Mesenchymal stem cell (in vitro differentiated cells and primary cell): ENCODE measurements at regions not wholly inside any gene's neighbourhood (a gene's known extent, or its start where the extent isn't known, plus 50 kb on each side); places are given as distances from the start of the nearest gene placed in this dataset.

Experiments used
- DNase-seq: peaks from one replicate; pipeline ENCODE4 v3.0.0-alpha.2; 2013
- H2AFZ ChIP-seq: one replicate; pipeline ENCODE4 v1.6.1; 2013; ENCODE audit warnings: low read depth, mild to moderate bottlenecking, control low read depth, inconsistent platforms, low read length, moderate library complexity
- H2AK5ac ChIP-seq: 2 replicates; pipeline ENCODE4 v1.6.1; 2013; ENCODE audit warnings: low read length, moderate library complexity, mild to moderate bottlenecking, inconsistent platforms; ENCODE audit not compliant: severe bottlenecking
- H2BK120ac ChIP-seq: one replicate; pipeline ENCODE4 v1.6.1; 2013; ENCODE audit warnings: low read depth, mild to moderate bottlenecking, inconsistent platforms, low read length, moderate library complexity
- H2BK12ac ChIP-seq, 2 experiments: one replicate each; pipeline ENCODE4 v1.6.1; 2013; ENCODE audit warnings: inconsistent platforms in 2 of 2, low read length in 2 of 2, mild to moderate bottlenecking in 2 of 2, moderate library complexity in 2 of 2, control low read depth in 1 of 2
- H2BK15ac ChIP-seq: one replicate; pipeline ENCODE4 v1.6.1; 2013; ENCODE audit warnings: mild to moderate bottlenecking, low read depth, inconsistent platforms; ENCODE audit not compliant: poor library complexity, severe bottlenecking
- H2BK5ac ChIP-seq: 2 replicates; pipeline ENCODE4 v1.6.1; 2013; ENCODE audit warnings: low read depth, mild to moderate bottlenecking, low read length, control low read depth, inconsistent platforms; ENCODE audit not compliant: poor library complexity, severe bottlenecking
- H3K14ac ChIP-seq, 2 experiments: one replicate each; pipeline ENCODE4 v1.6.1; 2013; ENCODE audit warnings: inconsistent platforms in 2 of 2, low read length in 2 of 2, control low read depth in 1 of 2, mild to moderate bottlenecking in 1 of 2, moderate library complexity in 1 of 2
- H3K18ac ChIP-seq, 2 experiments: one replicate each; pipeline ENCODE4 v1.6.1; 2013; ENCODE audit warnings: inconsistent platforms in 2 of 2, low read length in 2 of 2, control low read depth in 1 of 2, low read depth in 1 of 2, mild to moderate bottlenecking in 1 of 2
- H3K23ac ChIP-seq, 2 experiments: one replicate each; pipeline ENCODE4 v1.6.1; 2013; ENCODE audit warnings: inconsistent platforms in 2 of 2, low read length in 2 of 2, mild to moderate bottlenecking in 2 of 2, moderate library complexity in 2 of 2, control low read depth in 1 of 2
- H3K27ac ChIP-seq: 2 replicates; pipeline ENCODE4 v1.5.1; 2013; ENCODE audit warnings: mild to moderate bottlenecking, moderate library complexity, low read length, control low read depth, inconsistent platforms; ENCODE audit not compliant: poor library complexity, severe bottlenecking
- H3K27me3 ChIP-seq, 2 experiments: 2 replicates each; pipeline versions ENCODE4 v1.6.1 to v1.7.0; 2013; ENCODE audit warnings: low read length in 2 of 2, mild to moderate bottlenecking in 2 of 2, moderate library complexity in 2 of 2, control low read depth in 1 of 2, inconsistent platforms in 1 of 2; ENCODE audit not compliant: control insufficient read depth in 1 of 2, insufficient read depth in 1 of 2
- H3K36me3 ChIP-seq, 2 experiments: 2 replicates each; pipeline versions ENCODE4 v1.6.1 to v1.7.0; 2013; ENCODE audit warnings: low read length in 2 of 2, control low read depth in 1 of 2, inconsistent platforms in 1 of 2, low read depth in 1 of 2, mild to moderate bottlenecking in 1 of 2; ENCODE audit not compliant: insufficient read depth in 2 of 2, control insufficient read depth in 1 of 2
- H3K4ac ChIP-seq, 2 experiments: one replicate each; pipeline ENCODE4 v1.6.1; 2013; ENCODE audit warnings: inconsistent platforms in 2 of 2, low read length in 2 of 2, mild to moderate bottlenecking in 2 of 2, moderate library complexity in 2 of 2, control low read depth in 1 of 2, low read depth in 1 of 2
- H3K4me1 ChIP-seq: 2 replicates; pipeline ENCODE4 v1.6.1; 2013; ENCODE audit warnings: low read depth, low read length, control low read depth; ENCODE audit not compliant: control insufficient read depth, insufficient read depth
- H3K4me2 ChIP-seq: 2 replicates; pipeline ENCODE4 v1.6.1; 2013; ENCODE audit warnings: low read length, mild to moderate bottlenecking, inconsistent platforms; ENCODE audit not compliant: poor library complexity, severe bottlenecking
- H3K4me3 ChIP-seq, 2 experiments: 2 replicates each; pipeline versions ENCODE4 v1.5.1 to v1.7.0; 2013; ENCODE audit warnings: low read length in 2 of 2, mild to moderate bottlenecking in 2 of 2, control low read depth in 1 of 2, low read depth in 1 of 2; ENCODE audit not compliant: insufficient read depth in 1 of 2
- H3K79me1 ChIP-seq: replicated peaks from 2 replicates; pipeline ENCODE4 v1.6.1; 2013; ENCODE audit warnings: mild to moderate bottlenecking, control low read depth, low read length, inconsistent platforms; ENCODE audit not compliant: poor library complexity, severe bottlenecking
- H3K9ac ChIP-seq: 2 replicates; pipeline ENCODE4 v1.7.0; 2013; ENCODE audit warnings: mild to moderate bottlenecking, low read length, moderate library complexity
- H3K9me3 ChIP-seq: 2 replicates; pipeline ENCODE4 v1.7.0; 2013; ENCODE audit warnings: mild to moderate bottlenecking, low read length; ENCODE audit not compliant: control insufficient read depth
- H4K8ac ChIP-seq: one replicate; pipeline ENCODE4 v1.6.1; 2013; ENCODE audit warnings: inconsistent platforms, mild to moderate bottlenecking, low read length, moderate library complexity
- H4K91ac ChIP-seq: one replicate; pipeline ENCODE4 v1.6.1; 2013; ENCODE audit warnings: mild to moderate bottlenecking, low read length, inconsistent platforms
- WGBS: methylation state at CpG from one replicate; pipeline ENCODE4 v1.1.7; 2013; ENCODE audit warnings: mixed read lengths; 5-methylcytosine and 5-hydroxymethylcytosine counted together

DNA sequence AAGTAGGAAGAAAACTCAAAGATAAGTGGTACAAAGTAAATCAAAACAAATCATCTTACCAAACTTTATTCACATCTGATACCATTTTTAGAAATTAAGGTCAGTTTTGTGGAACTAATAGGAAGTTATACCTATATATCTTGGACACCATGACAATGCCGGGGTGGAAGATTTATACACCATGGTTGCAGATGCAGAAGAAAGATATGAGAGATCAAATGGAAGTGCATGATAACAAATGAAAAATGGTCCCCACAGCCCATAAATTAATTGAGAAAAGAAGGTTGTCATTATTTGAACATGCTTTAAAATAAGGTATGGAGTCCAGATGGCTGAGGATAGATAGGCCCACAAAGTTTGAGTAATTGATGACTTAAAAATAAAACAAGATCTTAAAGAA is 276.8 kb downstream of the TSHZ3 start:
- Histone ChIP-seq H3K4me2 (no peak overlapping the region), H3K23ac (no peak overlapping the region), H3K27me3 (peaks cover 0 to 19% of the 10 kb centered on the region in 2 experiments), H2BK5ac (no peak overlapping the region), H2BK12ac (no peak overlapping the region), H3K18ac (no peak overlapping the region), H4K91ac (no peak overlapping the region), H4K8ac (no peak overlapping the region), H2AFZ (no peak overlapping the region), H2BK120ac (no peak overlapping the region), H3K27ac (no peak overlapping the region), H3K9me3 (no peaks in the 10 kb centered on the region), H3K79me1 (no peaks in the 10 kb centered on the region), H3K36me3 (no peaks in the 10 kb centered on the region), H3K14ac (no peak overlapping the region), H3K4me1 (peaks cover 17% of the 10 kb centered on the region), H2AK5ac (no peak overlapping the region), H3K9ac (no peak overlapping the region), H3K4ac (no peak overlapping the region), H2BK15ac (no peak overlapping the region), H3K4me3 (no peak overlapping the region)
- WGBS = no CpG with 5 or more reads among the region's 1 CpG
- no peak for DNase-seq

GRCh38 chr19:31071136-31071855 is 277.9 kb downstream of the TSHZ3 start:
- Histone ChIP-seq H3K36me3 (no peaks in the 10 kb centered on the region), H2BK120ac (no peak overlapping the region), H3K4me1 (peaks cover 22% of the 10 kb centered on the region), H3K14ac (no peak overlapping the region), H2BK5ac (no peak overlapping the region), H3K18ac (no peak overlapping the region), H3K4me3 (no peak overlapping the region), H3K79me1 (no peaks in the 10 kb centered on the region), H3K9ac (no peak overlapping the region), H3K27ac (peak overlapping the region; percentile 50), H2AK5ac (peak overlapping the region; percentile 15), H2BK12ac (peak overlapping the region in 1 of 2 experiments; percentile 43), H3K4me2 (no peak overlapping the region), H3K4ac (no peak overlapping the region), H3K23ac (no peak overlapping the region), H2BK15ac (no peak overlapping the region), H3K9me3 (no peaks in the 10 kb centered on the region), H4K8ac (no peak overlapping the region), H3K27me3 (peaks cover 0 to 19% of the 10 kb centered on the region in 2 experiments), H2AFZ (no peak overlapping the region), H4K91ac (no peak overlapping the region)
- no peak for DNase-seq
- WGBS = 85% methylated on average over 9 of the region's 11 CpGs

DNA sequence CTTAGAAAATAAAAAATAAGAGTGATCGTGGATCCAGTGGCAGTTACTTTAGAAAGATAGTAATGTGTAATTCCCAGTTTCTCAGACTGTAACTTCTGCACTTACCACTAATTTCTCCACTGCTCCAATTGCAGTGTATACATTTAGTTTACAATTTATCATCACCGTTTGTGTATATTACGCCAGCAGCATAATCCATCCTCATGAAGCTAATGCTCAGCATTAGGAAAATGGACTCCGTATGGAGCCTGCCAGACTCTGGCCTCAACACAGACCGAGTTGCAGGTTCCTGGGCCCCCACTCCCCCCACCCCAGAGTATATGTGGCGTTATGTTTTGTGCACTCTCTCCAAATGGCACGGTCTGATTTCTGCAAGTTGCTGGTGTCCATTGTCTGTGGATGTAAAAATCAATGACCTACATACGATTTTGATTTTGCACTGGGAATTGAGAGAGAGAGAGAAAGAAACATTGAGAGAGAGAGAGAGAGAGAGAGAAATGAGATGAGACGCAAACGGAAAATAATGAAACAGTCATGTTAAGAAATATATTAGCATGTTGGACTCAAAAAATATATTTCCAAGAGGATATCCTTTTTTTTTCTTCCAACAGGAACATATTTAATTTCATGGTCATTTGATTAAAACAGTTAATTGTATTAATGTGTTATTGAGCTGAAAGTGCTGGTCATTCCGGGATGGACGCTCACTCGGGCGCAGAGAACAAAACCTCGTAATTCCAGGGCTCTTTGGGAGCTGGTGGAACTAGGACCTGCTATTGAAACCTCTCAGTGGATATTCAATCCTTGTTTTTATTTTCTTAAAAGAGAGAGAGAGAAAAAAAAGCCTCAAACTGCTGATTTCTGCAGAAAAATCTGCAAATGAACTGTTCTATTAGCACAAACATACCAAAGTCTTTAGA is 278.8 kb downstream of the TSHZ3 start:
- H4K91ac ChIP-seq = no peak overlapping the region
- no peak overlapping the region for H2AFZ ChIP-seq
- H3K27me3 ChIP-seq = peaks cover 0 to 19% of the 10 kb centered on the region in 2 experiments
- no peak overlapping the region for H2BK120ac ChIP-seq
- no peak overlapping the region for H3K4ac ChIP-seq
- no peak overlapping the region for H3K9ac ChIP-seq
- no peak overlapping the region for H3K4me2 ChIP-seq
- H3K27ac ChIP-seq = peak overlapping the region; percentile 30
- H3K4me1 ChIP-seq = peaks cover 18% of the 10 kb centered on the region
- no peak overlapping the region for H2BK12ac ChIP-seq
- no peaks in the 10 kb centered on the region for H3K79me1 ChIP-seq
- H3K14ac ChIP-seq = no peak overlapping the region
- no peak overlapping the region for H3K4me3 ChIP-seq
- no peaks in the 10 kb centered on the region for H3K9me3 ChIP-seq
- H3K36me3 ChIP-seq = no peaks in the 10 kb centered on the region
- no peak overlapping the region for H2BK5ac ChIP-seq
- peak overlapping the region; percentile 94 for H2AK5ac ChIP-seq
- no peak overlapping the region for H2BK15ac ChIP-seq
- no peak overlapping the region for H3K23ac ChIP-seq
- H4K8ac ChIP-seq = peak overlapping the region; percentile 38
- H3K18ac ChIP-seq = no peak overlapping the region
- 84% methylated on average over 12 of the region's 15 CpGs for WGBS
- peak; percentile 6 for DNase-seq

- no peak overlapping the region for H3K9ac ChIP-seq
- no peak overlapping the region for H2BK120ac ChIP-seq
- H3K14ac ChIP-seq = peak overlapping the region in 1 of 2 experiments; percentile 79
- no peak for DNase-seq
- no peak overlapping the region for H4K91ac ChIP-seq
- WGBS = 85% methylated on average over 5 of the region's 6 CpGs
- no peak overlapping the region for H3K4me2 ChIP-seq
- no peaks in the 10 kb centered on the region for H3K79me1 ChIP-seq
- H3K18ac ChIP-seq = no peak overlapping the region
- no peak overlapping the region for H2BK5ac ChIP-seq
- peaks cover 19% of the 10 kb centered on the region for H3K4me1 ChIP-seq
- peak overlapping the region; percentile 97 for H2AK5ac ChIP-seq
- H4K8ac ChIP-seq = no peak overlapping the region
- H3K9me3 ChIP-seq = no peaks in the 10 kb centered on the region
- no peak overlapping the region for H3K23ac ChIP-seq
- H3K4me3 ChIP-seq = no peak overlapping the region
- H3K36me3 ChIP-seq = no peaks in the 10 kb centered on the region
- peak overlapping the region; percentile 38 to 73 for H2BK12ac ChIP-seq
- peaks cover 0 to 5% of the 10 kb centered on the region in 2 experiments for H3K27me3 ChIP-seq
- no peak overlapping the region for H2AFZ ChIP-seq
- H3K27ac ChIP-seq = no peak overlapping the region
- H3K4ac ChIP-seq = no peak overlapping the region
- H2BK15ac ChIP-seq = no peak overlapping the region
Observed at GRCh38 chr19:31068268-31068667, 281.0 kb downstream of the TSHZ3 start.
